ENCODE measurements at regions not wholly inside any gene's neighbourhood (a gene's known extent, or its start where the extent isn't known, plus 50 kb on each side); places are given as distances from the start of the nearest gene placed in this dataset.

DNA sequence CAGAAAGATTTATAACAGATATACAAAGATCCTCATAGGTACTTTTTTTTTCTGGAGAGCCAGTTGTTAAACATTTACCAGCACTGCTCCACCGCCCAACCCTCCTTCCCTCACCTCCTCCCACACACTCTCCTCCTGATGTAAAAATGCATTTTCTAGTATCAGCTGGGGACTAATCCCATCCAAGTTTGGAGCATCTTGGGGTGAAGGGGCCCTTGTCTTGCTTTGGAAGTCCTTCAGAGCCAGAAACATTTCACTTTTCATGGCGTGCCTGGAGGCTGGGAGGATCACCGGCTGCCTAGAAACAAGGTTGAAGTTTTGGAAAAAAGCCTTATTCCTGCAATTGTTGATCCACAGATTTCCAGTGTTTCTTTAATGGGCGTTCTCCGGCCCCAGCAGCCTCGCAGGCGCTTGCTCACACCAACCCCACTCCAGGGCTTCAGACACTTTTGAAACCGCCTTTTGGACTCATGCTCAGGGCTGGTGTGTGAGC lies 165.1 kb upstream of the AFDN start:
- TF ChIP-seq, protein P1, sequence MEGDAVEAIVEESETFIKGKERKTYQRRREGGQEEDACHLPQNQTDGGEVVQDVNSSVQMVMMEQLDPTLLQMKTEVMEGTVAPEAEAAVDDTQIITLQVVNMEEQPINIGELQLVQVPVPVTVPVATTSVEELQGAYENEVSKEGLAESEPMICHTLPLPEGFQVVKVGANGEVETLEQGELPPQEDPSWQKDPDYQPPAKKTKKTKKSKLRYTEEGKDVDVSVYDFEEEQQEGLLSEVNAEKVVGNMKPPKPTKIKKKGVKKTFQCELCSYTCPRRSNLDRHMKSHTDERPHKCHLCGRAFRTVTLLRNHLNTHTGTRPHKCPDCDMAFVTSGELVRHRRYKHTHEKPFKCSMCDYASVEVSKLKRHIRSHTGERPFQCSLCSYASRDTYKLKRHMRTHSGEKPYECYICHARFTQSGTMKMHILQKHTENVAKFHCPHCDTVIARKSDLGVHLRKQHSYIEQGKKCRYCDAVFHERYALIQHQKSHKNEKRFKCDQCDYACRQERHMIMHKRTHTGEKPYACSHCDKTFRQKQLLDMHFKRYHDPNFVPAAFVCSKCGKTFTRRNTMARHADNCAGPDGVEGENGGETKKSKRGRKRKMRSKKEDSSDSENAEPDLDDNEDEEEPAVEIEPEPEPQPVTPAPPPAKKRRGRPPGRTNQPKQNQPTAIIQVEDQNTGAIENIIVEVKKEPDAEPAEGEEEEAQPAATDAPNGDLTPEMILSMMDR (conservative IDR thresholded peaks at IDR 0.05 in 1 of 2, IDR thresholded peaks at IDR 0.05 in 1 of 2; ENCODE audit: low read depth in 1 of 2, low read length in 2 of 2) = no peak
- no peak for TF ChIP-seq EZH2 (IDR thresholded peaks at IDR 0.05; ENCODE audit: low read length, missing control alignments)

All from fibroblast of lung (primary cell).